ENCODE measurements at regions not wholly inside any gene's neighbourhood (a gene's known extent, or its start where the extent isn't known, plus 50 kb on each side); places are given as distances from the start of the nearest gene placed in this dataset.

DNA sequence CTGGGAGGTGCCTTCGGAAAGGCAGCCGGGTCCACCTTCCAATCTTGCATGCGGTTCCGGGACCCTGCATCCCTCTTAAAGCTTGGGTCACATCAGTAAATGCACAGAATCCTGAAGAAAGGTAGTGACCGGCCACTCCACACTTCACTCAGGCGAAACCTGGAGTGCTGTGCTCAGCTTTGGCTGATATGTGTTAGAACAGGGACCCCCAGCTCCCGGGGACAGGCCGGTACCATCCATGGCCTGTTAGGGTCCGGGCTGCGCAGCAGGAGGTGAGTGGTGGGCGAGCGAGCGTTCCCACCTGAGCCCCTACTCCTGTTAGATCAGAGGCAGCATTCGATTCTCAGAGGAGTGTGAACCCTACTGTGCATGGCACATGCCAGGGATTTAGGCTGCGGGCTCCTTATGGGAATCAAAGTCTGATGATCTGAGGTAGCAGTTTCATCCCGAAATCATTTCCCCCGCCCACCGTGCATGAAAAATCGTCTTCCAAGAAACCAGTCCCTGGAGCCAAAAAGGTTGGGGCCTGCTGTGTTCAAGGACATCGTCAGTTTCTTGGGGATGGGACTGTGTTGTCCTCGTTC, 143.0 kb downstream of the ERMARD start:
- Mint-ChIP-seq H3K9me3 (ENCODE audit: unreplicated experiment) (peaks cover 13% of the 10 kb centered on the region), H3K36me3 (ENCODE audit: unreplicated experiment) (no peaks in the 10 kb centered on the region)

DNA sequence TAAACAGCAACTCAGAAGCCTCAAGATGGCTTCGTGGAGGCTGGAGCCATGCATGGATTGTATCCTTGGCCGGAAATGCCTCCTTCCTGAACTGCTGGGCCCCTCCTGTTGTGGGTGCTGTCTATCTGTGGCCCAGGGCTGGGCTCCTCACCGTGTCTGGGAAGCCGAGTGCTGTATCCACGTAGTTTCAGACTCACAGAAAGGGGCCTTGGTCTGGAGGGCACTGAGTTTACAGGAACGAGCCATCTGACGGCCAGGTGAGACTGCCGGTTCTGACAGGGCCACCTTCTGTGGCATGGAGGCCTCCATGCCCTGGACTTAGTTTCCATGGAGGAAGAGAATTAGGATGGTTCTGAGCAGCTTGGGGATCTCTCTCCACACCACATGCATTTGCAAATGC, 142.2 kb downstream of the ERMARD start:
- peak; percentile 74 for DNase-seq (ENCODE audit: extremely low spot score, unreplicated experiment)
- Mint-ChIP-seq H3K9me3 (ENCODE audit: unreplicated experiment) (peaks cover 16% of the 10 kb centered on the region), H3K27ac (ENCODE audit: unreplicated experiment) (no peak overlapping the region), H3K4me3 (ENCODE audit: unreplicated experiment) (no peak overlapping the region), H3K36me3 (ENCODE audit: unreplicated experiment) (no peaks in the 10 kb centered on the region), H3K27me3 (ENCODE audit: unreplicated experiment) (no peaks in the 10 kb centered on the region), H3K4me1 (ENCODE audit: unreplicated experiment) (no peaks in the 10 kb centered on the region)
- TF ChIP-seq, protein P1, sequence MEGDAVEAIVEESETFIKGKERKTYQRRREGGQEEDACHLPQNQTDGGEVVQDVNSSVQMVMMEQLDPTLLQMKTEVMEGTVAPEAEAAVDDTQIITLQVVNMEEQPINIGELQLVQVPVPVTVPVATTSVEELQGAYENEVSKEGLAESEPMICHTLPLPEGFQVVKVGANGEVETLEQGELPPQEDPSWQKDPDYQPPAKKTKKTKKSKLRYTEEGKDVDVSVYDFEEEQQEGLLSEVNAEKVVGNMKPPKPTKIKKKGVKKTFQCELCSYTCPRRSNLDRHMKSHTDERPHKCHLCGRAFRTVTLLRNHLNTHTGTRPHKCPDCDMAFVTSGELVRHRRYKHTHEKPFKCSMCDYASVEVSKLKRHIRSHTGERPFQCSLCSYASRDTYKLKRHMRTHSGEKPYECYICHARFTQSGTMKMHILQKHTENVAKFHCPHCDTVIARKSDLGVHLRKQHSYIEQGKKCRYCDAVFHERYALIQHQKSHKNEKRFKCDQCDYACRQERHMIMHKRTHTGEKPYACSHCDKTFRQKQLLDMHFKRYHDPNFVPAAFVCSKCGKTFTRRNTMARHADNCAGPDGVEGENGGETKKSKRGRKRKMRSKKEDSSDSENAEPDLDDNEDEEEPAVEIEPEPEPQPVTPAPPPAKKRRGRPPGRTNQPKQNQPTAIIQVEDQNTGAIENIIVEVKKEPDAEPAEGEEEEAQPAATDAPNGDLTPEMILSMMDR (IDR thresholded peaks at IDR 0.05), result no peak

More for the DNA sequence above, 143.0 kb downstream of the ERMARD start:
- Mint-ChIP-seq H3K27ac (ENCODE audit: unreplicated experiment) (no peak overlapping the region), H3K4me1 (ENCODE audit: unreplicated experiment) (no peaks in the 10 kb centered on the region), H3K27me3 (ENCODE audit: unreplicated experiment) (no peaks in the 10 kb centered on the region), H3K4me3 (ENCODE audit: unreplicated experiment) (no peak overlapping the region)
- TF ChIP-seq, protein P1 (IDR thresholded peaks at IDR 0.05), result no peak
- DNase-seq (ENCODE audit: extremely low spot score, unreplicated experiment), result peak; percentile 76

DNA sequence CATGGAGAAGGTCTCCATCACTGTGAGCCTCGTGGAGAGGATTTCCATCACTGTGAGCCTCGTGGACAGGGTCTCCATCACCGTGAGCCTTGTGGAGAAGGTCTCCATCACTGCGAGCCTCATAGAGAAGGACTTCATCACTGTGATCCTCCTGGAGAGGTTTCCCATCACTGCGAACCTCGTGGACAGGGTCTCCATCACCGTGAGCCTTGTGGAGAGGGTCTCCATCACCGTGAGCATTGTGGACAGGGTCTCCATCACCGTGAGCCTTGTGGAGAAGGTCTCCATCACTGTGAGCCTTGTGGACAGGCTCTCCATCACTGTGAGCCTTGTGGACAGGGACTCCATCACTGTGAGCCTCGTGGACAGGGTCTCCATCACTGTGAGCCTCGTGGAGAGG, 140.4 kb downstream of the ERMARD start:
- Mint-ChIP-seq H3K27ac (ENCODE audit: unreplicated experiment) (no peak overlapping the region), H3K9me3 (ENCODE audit: unreplicated experiment) (peaks cover 11% of the 10 kb centered on the region), H3K4me1 (ENCODE audit: unreplicated experiment) (no peaks in the 10 kb centered on the region), H3K27me3 (ENCODE audit: unreplicated experiment) (no peaks in the 10 kb centered on the region), H3K36me3 (ENCODE audit: unreplicated experiment) (no peaks in the 10 kb centered on the region), H3K4me3 (ENCODE audit: unreplicated experiment) (no peak overlapping the region)
- TF ChIP-seq, protein P1 (IDR thresholded peaks at IDR 0.05), result no peak
- peak; percentile 54 for DNase-seq (ENCODE audit: extremely low spot score, unreplicated experiment)

DNA sequence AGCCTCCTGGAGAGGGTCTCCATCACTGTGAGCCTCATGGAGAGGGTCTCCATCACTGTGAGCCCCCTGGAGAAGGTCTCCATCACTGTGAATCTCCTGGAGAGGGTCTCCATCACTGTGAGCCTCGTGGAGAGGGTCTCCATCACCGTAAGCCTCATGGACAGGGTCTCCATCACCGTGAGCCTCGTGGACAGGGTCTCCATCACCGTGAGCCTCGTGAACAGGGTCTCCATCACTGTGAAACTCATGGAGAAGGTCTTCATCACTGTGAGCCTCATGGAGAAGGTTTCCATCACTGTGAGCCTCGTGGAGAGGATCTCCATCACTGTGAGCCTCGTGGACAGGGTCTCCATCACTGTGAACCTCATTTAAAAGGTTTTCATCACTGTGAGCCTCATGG, 140.0 kb downstream of the ERMARD start:
- Mint-ChIP-seq H3K27me3 (ENCODE audit: unreplicated experiment) (no peaks in the 10 kb centered on the region), H3K36me3 (ENCODE audit: unreplicated experiment) (no peaks in the 10 kb centered on the region), H3K4me1 (ENCODE audit: unreplicated experiment) (no peaks in the 10 kb centered on the region), H3K9me3 (ENCODE audit: unreplicated experiment) (peaks cover 11% of the 10 kb centered on the region), H3K27ac (ENCODE audit: unreplicated experiment) (no peak overlapping the region), H3K4me3 (ENCODE audit: unreplicated experiment) (no peak overlapping the region)
- TF ChIP-seq, protein P1 (IDR thresholded peaks at IDR 0.05), result no peak
- DNase-seq (ENCODE audit: extremely low spot score, unreplicated experiment), result peak; percentile 30

DNA sequence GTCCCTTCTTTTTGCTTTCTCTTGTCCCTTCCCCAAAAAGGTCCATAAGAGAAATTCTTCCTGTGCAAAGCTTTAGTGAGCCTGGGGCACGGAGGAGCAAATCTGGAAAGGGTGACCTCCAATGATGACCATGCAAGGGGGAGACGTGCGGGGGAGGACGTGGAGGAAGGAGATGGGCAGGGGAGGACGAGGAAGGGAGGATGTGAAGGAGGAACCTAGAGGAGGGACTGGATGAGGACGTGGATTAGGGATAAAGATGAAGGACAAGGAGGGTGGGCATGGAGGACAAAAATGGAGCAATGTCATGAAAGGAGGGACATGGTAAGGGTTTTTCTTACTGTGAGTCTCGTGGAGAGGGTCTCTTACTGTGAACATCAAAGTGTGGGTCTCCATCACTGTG, 139.5 kb downstream of the ERMARD start:
- DNase-seq (ENCODE audit: extremely low spot score, unreplicated experiment), result peak; percentile 65
- TF ChIP-seq, protein P1 (IDR thresholded peaks at IDR 0.05), result no peak
- Mint-ChIP-seq H3K4me1 (ENCODE audit: unreplicated experiment) (no peaks in the 10 kb centered on the region), H3K4me3 (ENCODE audit: unreplicated experiment) (no peak overlapping the region), H3K9me3 (ENCODE audit: unreplicated experiment) (peaks cover 11% of the 10 kb centered on the region), H3K27ac (ENCODE audit: unreplicated experiment) (no peak overlapping the region), H3K27me3 (ENCODE audit: unreplicated experiment) (no peaks in the 10 kb centered on the region), H3K36me3 (ENCODE audit: unreplicated experiment) (no peaks in the 10 kb centered on the region)

Data from osteocyte (in vitro differentiated cells).